ENCODE measurements at regions not wholly inside any gene's neighbourhood (a gene's known extent, or its start where the extent isn't known, plus 50 kb on each side); places are given as distances from the start of the nearest gene placed in this dataset.

GRCh38 chr3:117285737-117286136, 576.2 kb downstream of the TUSC7 start:
- DNase-seq, result no peak

GRCh38 chr3:117286488-117286887, 576.9 kb downstream of the TUSC7 start:
- H3K9me2 ChIP-seq (replicated peaks; ENCODE audit: insufficient read depth, low read length), result no peaks in the 10 kb centered on the region
- TF ChIP-seq CTCF (IDR thresholded peaks at IDR 0.05; ENCODE audit: low read length), result no peak
- TF ChIP-seq EZH2 (optimal IDR thresholded peaks at IDR 0.05; ENCODE audit: low read depth, low read length), result no peak
- no peak for TF ChIP-seq EZH2phosphoT487 (IDR thresholded peaks at IDR 0.05; ENCODE audit: low read length)
- no peaks in the 10 kb centered on the region for H4K20me1 ChIP-seq (ENCODE audit: insufficient read depth, low read length)
- H3K27me3 ChIP-seq (replicated peaks; ENCODE audit: insufficient read depth, low read length), result no peaks in the 10 kb centered on the region
- no peaks in the 10 kb centered on the region for H3K36me3 ChIP-seq (replicated peaks; ENCODE audit: insufficient read depth, low read length)
- no peaks in the 10 kb centered on the region for H3K4me1 ChIP-seq (ENCODE audit: low read length)
- H3K27ac ChIP-seq (ENCODE audit: low read length), result no peak overlapping the region
- no peaks in the 10 kb centered on the region for H3K79me2 ChIP-seq (ENCODE audit: low read length)
- no peak overlapping the region for H3K9ac ChIP-seq (ENCODE audit: low read length)
- no peaks in the 10 kb centered on the region for H3F3A ChIP-seq (ENCODE audit: insufficient read depth, low read length)
- H3K4me2 ChIP-seq (ENCODE audit: low read depth, low read length), result no peak overlapping the region
- H2AFZ ChIP-seq (ENCODE audit: low read length), result no peak overlapping the region
- H3K9me3 ChIP-seq (replicated peaks; ENCODE audit: insufficient read depth, low read length), result no peaks in the 10 kb centered on the region
- DNase-seq, result no peak
- H3K4me3 ChIP-seq (ENCODE audit: low read length), result no peak overlapping the region

More at GRCh38 chr3:117285737-117286136, 576.2 kb downstream of the TUSC7 start:
- Histone ChIP-seq H2AFZ (ENCODE audit: low read length) (no peak overlapping the region), H3K36me3 (replicated peaks; ENCODE audit: insufficient read depth, low read length) (no peaks in the 10 kb centered on the region), H3K9me2 (replicated peaks; ENCODE audit: insufficient read depth, low read length) (no peaks in the 10 kb centered on the region), H3K9ac (ENCODE audit: low read length) (no peak overlapping the region), H3K79me2 (ENCODE audit: low read length) (no peaks in the 10 kb centered on the region), H4K20me1 (ENCODE audit: insufficient read depth, low read length) (no peaks in the 10 kb centered on the region), H3K4me3 (ENCODE audit: low read length) (no peak overlapping the region), H3K4me1 (ENCODE audit: low read length) (no peaks in the 10 kb centered on the region), H3K4me2 (ENCODE audit: low read depth, low read length) (no peak overlapping the region), H3F3A (ENCODE audit: insufficient read depth, low read length) (no peaks in the 10 kb centered on the region), H3K9me3 (replicated peaks; ENCODE audit: insufficient read depth, low read length) (no peaks in the 10 kb centered on the region), H3K27ac (ENCODE audit: low read length) (no peak overlapping the region), H3K27me3 (replicated peaks; ENCODE audit: insufficient read depth, low read length) (no peaks in the 10 kb centered on the region)
- TF ChIP-seq CTCF (IDR thresholded peaks at IDR 0.05; ENCODE audit: low read length) (no peak), EZH2 (optimal IDR thresholded peaks at IDR 0.05; ENCODE audit: low read depth, low read length) (no peak), EZH2phosphoT487 (IDR thresholded peaks at IDR 0.05; ENCODE audit: low read length) (no peak)

- Histone ChIP-seq H3K4me1 (ENCODE audit: low read length) (no peaks in the 10 kb centered on the region), H3K27me3 (replicated peaks; ENCODE audit: insufficient read depth, low read length) (no peaks in the 10 kb centered on the region), H3K4me3 (ENCODE audit: low read length) (no peak overlapping the region), H3K27ac (ENCODE audit: low read length) (no peak overlapping the region), H3K4me2 (ENCODE audit: low read depth, low read length) (no peak overlapping the region), H3K79me2 (ENCODE audit: low read length) (no peaks in the 10 kb centered on the region), H3K9me2 (replicated peaks; ENCODE audit: insufficient read depth, low read length) (no peaks in the 10 kb centered on the region), H2AFZ (ENCODE audit: low read length) (no peak overlapping the region), H3K9me3 (replicated peaks; ENCODE audit: insufficient read depth, low read length) (no peaks in the 10 kb centered on the region), H3F3A (ENCODE audit: insufficient read depth, low read length) (no peaks in the 10 kb centered on the region), H4K20me1 (ENCODE audit: insufficient read depth, low read length) (no peaks in the 10 kb centered on the region), H3K9ac (ENCODE audit: low read length) (no peak overlapping the region), H3K36me3 (replicated peaks; ENCODE audit: insufficient read depth, low read length) (no peaks in the 10 kb centered on the region)
- TF ChIP-seq EZH2 (optimal IDR thresholded peaks at IDR 0.05; ENCODE audit: low read depth, low read length) (no peak), EZH2phosphoT487 (IDR thresholded peaks at IDR 0.05; ENCODE audit: low read length) (no peak)
- no peak for DNase-seq
These were observed 578.0 kb downstream of the TUSC7 start for GRCh38 chr3:117287602-117288001.

- no peaks in the 10 kb centered on the region for H3K9me3 ChIP-seq (replicated peaks; ENCODE audit: insufficient read depth, low read length)
- no peaks in the 10 kb centered on the region for H4K20me1 ChIP-seq (ENCODE audit: insufficient read depth, low read length)
- H3K36me3 ChIP-seq (replicated peaks; ENCODE audit: insufficient read depth, low read length), result no peaks in the 10 kb centered on the region
- H3K4me1 ChIP-seq (ENCODE audit: low read length), result no peaks in the 10 kb centered on the region
- no peaks in the 10 kb centered on the region for H3K27me3 ChIP-seq (replicated peaks; ENCODE audit: insufficient read depth, low read length)
- no peak overlapping the region for H2AFZ ChIP-seq (ENCODE audit: low read length)
- H3K27ac ChIP-seq (ENCODE audit: low read length), result no peak overlapping the region
- TF ChIP-seq EZH2 (optimal IDR thresholded peaks at IDR 0.05; ENCODE audit: low read depth, low read length), result no peak
- H3K4me2 ChIP-seq (ENCODE audit: low read depth, low read length), result no peak overlapping the region
- H3K4me3 ChIP-seq (ENCODE audit: low read length), result no peak overlapping the region
- no peak for DNase-seq
- H3K9ac ChIP-seq (ENCODE audit: low read length), result no peak overlapping the region
- H3F3A ChIP-seq (ENCODE audit: insufficient read depth, low read length), result no peaks in the 10 kb centered on the region
- no peaks in the 10 kb centered on the region for H3K9me2 ChIP-seq (replicated peaks; ENCODE audit: insufficient read depth, low read length)
- H3K79me2 ChIP-seq (ENCODE audit: low read length), result no peaks in the 10 kb centered on the region
These were observed 581.9 kb downstream of the TUSC7 start for GRCh38 chr3:117291476-117291875.

All from MM.1S (cell line).